ENCODE measurements at regions not wholly inside any gene's neighbourhood (a gene's known extent, or its start where the extent isn't known, plus 50 kb on each side); places are given as distances from the start of the nearest gene placed in this dataset.
A peak's percentile ranks its signal among the peaks of the same experiment; 100 is the strongest.

- intact Hi-C loops (cut with DNase I): no loop called here
- H3K4me1 ChIP-seq: peaks cover 5% of the 10 kb centered on the region
- no peaks in the 10 kb centered on the region for H3K27me3 ChIP-seq (ENCODE audit: insufficient read depth in 3 of 3, low read length in 2 of 3)
- H3K9me3 ChIP-seq: no peaks in the 10 kb centered on the region
- no peaks in the 10 kb centered on the region for H3K36me3 ChIP-seq (ENCODE audit: insufficient read depth in 1 of 2, low read depth in 1 of 2)
- no peak overlapping the region for H3K4me3 ChIP-seq
- 19 to 24% (median 23%) methylated on average over 6 of the region's 6 CpGs for whole genome bisulfite sequencing, 3 donors
- no peak overlapping the region for H3K27ac ChIP-seq
- ATAC-seq: peak in 3 of 4 donors; percentile 40 to 54 (median 51)
- no peak for DNase-seq
- TF ChIP-seq CTCF (IDR thresholded peaks at IDR 0.05): no peak
These were observed 219.0 kb upstream of the JARID2 start for GRCh38 chr6:15026832-15027231.

GRCh38 chr6:15027472-15027871, 218.4 kb upstream of the JARID2 start:
- DNase-seq (no peak), ATAC-seq (no peak)
- intact Hi-C loops (cut with DNase I): no loop called here
- no peak overlapping the region for H3K27ac ChIP-seq
- H3K27me3 ChIP-seq (ENCODE audit: insufficient read depth in 3 of 3, low read length in 2 of 3): no peaks in the 10 kb centered on the region
- H3K4me1 ChIP-seq: peaks cover 5% of the 10 kb centered on the region
- WGBS, 3 donors: 81 to 92% (median 88%) methylated on average over 2 of the region's 2 CpGs
- TF ChIP-seq CTCF (IDR thresholded peaks at IDR 0.05): no peak
- no peak overlapping the region for H3K4me3 ChIP-seq
- no peaks in the 10 kb centered on the region for H3K9me3 ChIP-seq
- no peaks in the 10 kb centered on the region for H3K36me3 ChIP-seq (ENCODE audit: insufficient read depth in 1 of 2, low read depth in 1 of 2)

- TF ChIP-seq CTCF (IDR thresholded peaks at IDR 0.05): no peak
- Histone ChIP-seq H3K9me3 (no peaks in the 10 kb centered on the region), H3K4me3 (no peak overlapping the region), H3K4me1 (peaks cover 11% of the 10 kb centered on the region), H3K36me3 (ENCODE audit: insufficient read depth in 1 of 2, low read depth in 1 of 2) (no peaks in the 10 kb centered on the region), H3K27ac (no peak overlapping the region), H3K27me3 (ENCODE audit: insufficient read depth in 3 of 3, low read length in 2 of 3) (no peaks in the 10 kb centered on the region)
- intact Hi-C loops (cut with DNase I): no loop called here
- DNase-seq (no peak), ATAC-seq (no peak)
- 84 to 95% (median 91%) methylated on average over 2 of the region's 2 CpGs for WGBS, 3 donors
These were observed 213.9 kb upstream of the JARID2 start for GRCh38 chr6:15032015-15032414.

GRCh38 chr6:15033850-15034203, 212.0 kb upstream of the JARID2 start:
- no peak for ATAC-seq
- Histone ChIP-seq H3K27ac (no peak overlapping the region), H3K4me3 (no peak overlapping the region), H3K36me3 (ENCODE audit: insufficient read depth in 1 of 2, low read depth in 1 of 2) (no peaks in the 10 kb centered on the region), H3K9me3 (no peaks in the 10 kb centered on the region), H3K27me3 (ENCODE audit: insufficient read depth in 3 of 3, low read length in 2 of 3) (no peaks in the 10 kb centered on the region), H3K4me1 (peaks cover 11% of the 10 kb centered on the region)
- no peak for DNase-seq
- no peak for TF ChIP-seq CTCF (IDR thresholded peaks at IDR 0.05)
- intact Hi-C loops (cut with DNase I): no loop called here
- 86 to 90% (median 87%) methylated on average over 10 of the region's 10 CpGs for WGBS, 3 donors

GRCh38 chr6:15036690-15037245, 209.1 kb upstream of the JARID2 start:
- ATAC-seq: peak; percentile 97 to 99 (median 98)
- 22 to 30% (median 28%) methylated on average over 10 of the region's 10 CpGs for WGBS, 3 donors
- no peak for TF ChIP-seq CTCF (IDR thresholded peaks at IDR 0.05)
- peak; percentile 79 to 95 for DNase-seq
- peaks cover 11% of the 10 kb centered on the region for H3K4me1 ChIP-seq
- intact Hi-C loops (cut with DNase I): no loop called here
- H3K27ac ChIP-seq: peak overlapping the region; percentile 74
- no peaks in the 10 kb centered on the region for H3K36me3 ChIP-seq (ENCODE audit: insufficient read depth in 1 of 2, low read depth in 1 of 2)
- peak overlapping the region; percentile 48 for H3K4me3 ChIP-seq
- H3K9me3 ChIP-seq: no peaks in the 10 kb centered on the region
- no peaks in the 10 kb centered on the region for H3K27me3 ChIP-seq (ENCODE audit: insufficient read depth in 3 of 3, low read length in 2 of 3)
